Loucy (cell line): ENCODE measurements at regions not wholly inside any gene's neighbourhood (a gene's known extent, or its start where the extent isn't known, plus 50 kb on each side); places are given as distances from the start of the nearest gene placed in this dataset.

Experiments used
- CTCF ChIP-seq: fragments of 200-600 bp; sonication (generic); conservative IDR thresholded peaks from 2 replicates; pipeline ENCODE4 v1.5.1; 2014; ENCODE audit warnings: mild to moderate bottlenecking, antibody characterized with exemption, low read length
- EZH2phosphoT487 ChIP-seq: fragments of 200-600 bp; IDR thresholded peaks from 2 replicates; pipeline ENCODE4 v1.6.1; 2018; ENCODE audit warnings: antibody characterized with exemption, mild to moderate bottlenecking, moderate library complexity, borderline replicate concordance

GRCh38 chr21:38902608-38903445, 97.1 kb downstream of the ETS2 start:
- TF ChIP-seq CTCF (no peak), EZH2phosphoT487 (no peak)
